22Rv1 (cell line): ENCODE measurements at regions not wholly inside any gene's neighbourhood (a gene's known extent, or its start where the extent isn't known, plus 50 kb on each side); places are given as distances from the start of the nearest gene placed in this dataset.

Experiments used
- ZFX ChIP-seq: fragments of 450-650 bp; IDR thresholded peaks from 2 replicates; pipeline ENCODE4 v1.6.1; 2017; ENCODE audit warnings: antibody characterized with exemption, borderline replicate concordance
- TF ChIP-seq, protein P1 (sequence below): fragments of 450-650 bp; IDR thresholded peaks from 2 replicates; pipeline ENCODE4 v1.5.1; 2017; ENCODE audit warnings: mild to moderate bottlenecking

DNA sequence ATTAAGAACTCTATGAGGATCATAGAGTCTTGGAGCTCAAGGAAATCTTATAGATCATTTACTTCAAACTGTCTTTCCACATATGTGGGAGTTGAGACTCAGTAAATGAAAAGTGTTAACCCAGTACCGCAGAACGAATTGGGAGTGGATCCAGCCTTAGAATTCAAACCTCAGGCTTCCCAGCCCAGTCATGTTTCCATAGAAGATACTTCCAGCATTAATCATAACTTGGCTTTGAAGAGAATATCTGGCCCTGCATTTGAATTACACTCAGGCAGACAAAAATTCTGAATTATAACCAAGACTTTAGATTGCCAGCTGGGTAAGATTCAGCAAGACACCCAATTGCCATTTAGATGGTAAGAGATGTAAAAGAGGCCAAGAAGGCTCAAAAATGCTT is 972.0 kb downstream of the TUSC7 start:
- TF ChIP-seq, protein P1, sequence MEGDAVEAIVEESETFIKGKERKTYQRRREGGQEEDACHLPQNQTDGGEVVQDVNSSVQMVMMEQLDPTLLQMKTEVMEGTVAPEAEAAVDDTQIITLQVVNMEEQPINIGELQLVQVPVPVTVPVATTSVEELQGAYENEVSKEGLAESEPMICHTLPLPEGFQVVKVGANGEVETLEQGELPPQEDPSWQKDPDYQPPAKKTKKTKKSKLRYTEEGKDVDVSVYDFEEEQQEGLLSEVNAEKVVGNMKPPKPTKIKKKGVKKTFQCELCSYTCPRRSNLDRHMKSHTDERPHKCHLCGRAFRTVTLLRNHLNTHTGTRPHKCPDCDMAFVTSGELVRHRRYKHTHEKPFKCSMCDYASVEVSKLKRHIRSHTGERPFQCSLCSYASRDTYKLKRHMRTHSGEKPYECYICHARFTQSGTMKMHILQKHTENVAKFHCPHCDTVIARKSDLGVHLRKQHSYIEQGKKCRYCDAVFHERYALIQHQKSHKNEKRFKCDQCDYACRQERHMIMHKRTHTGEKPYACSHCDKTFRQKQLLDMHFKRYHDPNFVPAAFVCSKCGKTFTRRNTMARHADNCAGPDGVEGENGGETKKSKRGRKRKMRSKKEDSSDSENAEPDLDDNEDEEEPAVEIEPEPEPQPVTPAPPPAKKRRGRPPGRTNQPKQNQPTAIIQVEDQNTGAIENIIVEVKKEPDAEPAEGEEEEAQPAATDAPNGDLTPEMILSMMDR = no peak
- no peak for TF ChIP-seq ZFX
